Keratinocyte (primary cell): ENCODE measurements at regions not wholly inside any gene's neighbourhood (a gene's known extent, or its start where the extent isn't known, plus 50 kb on each side); places are given as distances from the start of the nearest gene placed in this dataset.
A peak's percentile ranks its signal among the peaks of the same experiment; 100 is the strongest.

ENCODE experiments used
- DNase-seq: peaks from one replicate; pipeline ENCODE4 v3.0.0-alpha.2; 2011; ENCODE audit warnings: low read depth, missing footprints, low spot score
- FAIRE-seq: peaks from 2 replicates; lab custom pipeline; 2011; peaks lifted over from hg19 to GRCh38; lab: Jason Lieb, UNC
- H2AFZ ChIP-seq: 2 replicates; pipeline ENCODE4 v1.6.0; 2012; ENCODE audit warnings: low read length, control low read depth, inconsistent platforms; ENCODE audit not compliant: control insufficient read depth
- H3K27ac ChIP-seq: 2 replicates; pipeline ENCODE4 v1.5.1; 2011; ENCODE audit warnings: low read length; ENCODE audit not compliant: control insufficient read depth, insufficient read depth
- H3K27me3 ChIP-seq: 3 replicates; pipeline ENCODE4 v1.6.0; 2011; ENCODE audit warnings: low read length; ENCODE audit not compliant: control insufficient read depth, insufficient read depth; ENCODE audit errors: extremely low read depth
- H3K36me3 ChIP-seq, 2 experiments: 2 replicates in 1 of 2; 3 replicates in 1 of 2; pipeline ENCODE4 v1.5.1; 2011; ENCODE audit warnings: low read length in 2 of 2, mild to moderate bottlenecking in 1 of 2; ENCODE audit not compliant: control insufficient read depth in 2 of 2, insufficient read depth in 2 of 2; ENCODE audit errors: extremely low read depth in 1 of 2
- H3K4me1 ChIP-seq: 3 replicates; pipeline ENCODE4 v1.5.1; 2011; ENCODE audit warnings: low read length; ENCODE audit not compliant: control insufficient read depth, insufficient read depth; ENCODE audit errors: extremely low read depth
- H3K4me2 ChIP-seq: 3 replicates; pipeline ENCODE4 v1.6.0; 2011; ENCODE audit warnings: low read depth, low read length; ENCODE audit not compliant: control insufficient read depth, insufficient read depth; ENCODE audit errors: extremely low read depth
- H3K4me3 ChIP-seq, 3 experiments: fragments of 200-600 bp in 1 of 3; sonication (generic) in 1 of 3; 2 replicates in 2 of 3; 3 replicates in 1 of 3; pipeline ENCODE4 v1.5.1; 2011 to 2016; ENCODE audit warnings: low read length in 3 of 3, mild to moderate bottlenecking in 3 of 3, control low read depth in 2 of 3, inconsistent platforms in 1 of 3, low read depth in 1 of 3, mixed read lengths in 1 of 3, mixed run types in 1 of 3, moderate library complexity in 1 of 3; ENCODE audit not compliant: control insufficient read depth in 2 of 3, insufficient read depth in 2 of 3; ENCODE audit errors: extremely low read depth in 1 of 3
- H3K79me2 ChIP-seq: 2 replicates; pipeline ENCODE4 v1.6.0; 2012; ENCODE audit warnings: low read length; ENCODE audit not compliant: control insufficient read depth, insufficient read depth
- H3K9ac ChIP-seq: 3 replicates; pipeline ENCODE4 v1.6.0; 2011; ENCODE audit warnings: low read length; ENCODE audit not compliant: control insufficient read depth, insufficient read depth; ENCODE audit errors: extremely low read depth
- H3K9me1 ChIP-seq: 3 replicates; pipeline ENCODE4 v1.6.0; 2011; ENCODE audit warnings: low read length; ENCODE audit not compliant: control insufficient read depth, insufficient read depth; ENCODE audit errors: extremely low read depth
- H3K9me3 ChIP-seq: 2 replicates; pipeline ENCODE4 v1.5.1; 2012; ENCODE audit warnings: low read depth, low read length; ENCODE audit not compliant: control insufficient read depth
- H4K20me1 ChIP-seq: 3 replicates; pipeline ENCODE4 v1.6.0; 2011; ENCODE audit warnings: low read length; ENCODE audit not compliant: control insufficient read depth, insufficient read depth; ENCODE audit errors: extremely low read depth
- EZH2 ChIP-seq: IDR thresholded peaks from one replicate; pipeline ENCODE4 v1.6.1; 2012; ENCODE audit warnings: inconsistent platforms, mild to moderate bottlenecking, low read length, moderate library complexity
- dilution Hi-C: fragments of 300-500 bp; cut with MboI; formaldehyde crosslinking; loops from one replicate; pipeline ENCODE4 v1.7.0; 2020; ENCODE audit warnings: low sequenced_read_pairs; ENCODE audit not compliant: extremely low pct_ligation_motif_present
- TF ChIP-seq, protein P1 (sequence below), 3 experiments: IDR thresholded peaks in 1 of 3; conservative IDR thresholded peaks in 1 of 3; optimal IDR thresholded peaks in 1 of 3; 2 replicates in 2 of 3; 3 replicates in 1 of 3; pipeline versions ENCODE3 to v1.5.1; 2011; ENCODE audit warnings: low read length in 3 of 3, mild to moderate bottlenecking in 3 of 3, moderate library complexity in 2 of 3, control low read depth in 1 of 3, inconsistent platforms in 1 of 3; ENCODE audit not compliant: insufficient read depth in 2 of 3; ENCODE audit errors: extremely low read depth in 1 of 3

DNA sequence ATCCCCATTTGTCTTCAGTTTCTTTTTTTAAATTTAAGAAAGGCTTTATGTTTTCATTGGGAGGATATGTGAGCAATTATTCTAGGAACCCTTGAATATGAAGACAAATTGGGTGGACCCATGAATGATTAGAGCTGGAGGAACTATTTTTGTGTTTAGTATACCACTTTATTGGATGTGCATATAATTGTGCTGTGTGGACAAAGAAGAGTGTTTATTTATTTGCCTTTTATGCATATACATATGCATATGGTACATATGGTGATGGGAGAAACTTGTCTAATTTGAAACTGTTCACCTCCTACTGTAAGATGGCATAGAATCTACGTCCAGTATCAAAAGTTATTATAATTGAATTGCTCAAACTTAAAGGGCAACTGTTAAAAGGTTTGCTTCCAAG, 94.8 kb upstream of the CENPW start:
- no peaks in the 10 kb centered on the region for H3K4me1 ChIP-seq
- no peaks in the 10 kb centered on the region for H4K20me1 ChIP-seq
- FAIRE-seq = no peak
- DNase-seq = no peak
- no peak overlapping the region for H3K4me3 ChIP-seq
- dilution Hi-C loops = no loop called here
- no peak overlapping the region for H3K9ac ChIP-seq
- no peak overlapping the region for H2AFZ ChIP-seq
- H3K9me3 ChIP-seq = no peaks in the 10 kb centered on the region
- H3K79me2 ChIP-seq = no peaks in the 10 kb centered on the region
- H3K9me1 ChIP-seq = no peaks in the 10 kb centered on the region
- H3K27me3 ChIP-seq = no peaks in the 10 kb centered on the region
- H3K27ac ChIP-seq = no peak overlapping the region
- no peaks in the 10 kb centered on the region for H3K36me3 ChIP-seq
- H3K4me2 ChIP-seq = no peak overlapping the region
- TF ChIP-seq, protein P1, sequence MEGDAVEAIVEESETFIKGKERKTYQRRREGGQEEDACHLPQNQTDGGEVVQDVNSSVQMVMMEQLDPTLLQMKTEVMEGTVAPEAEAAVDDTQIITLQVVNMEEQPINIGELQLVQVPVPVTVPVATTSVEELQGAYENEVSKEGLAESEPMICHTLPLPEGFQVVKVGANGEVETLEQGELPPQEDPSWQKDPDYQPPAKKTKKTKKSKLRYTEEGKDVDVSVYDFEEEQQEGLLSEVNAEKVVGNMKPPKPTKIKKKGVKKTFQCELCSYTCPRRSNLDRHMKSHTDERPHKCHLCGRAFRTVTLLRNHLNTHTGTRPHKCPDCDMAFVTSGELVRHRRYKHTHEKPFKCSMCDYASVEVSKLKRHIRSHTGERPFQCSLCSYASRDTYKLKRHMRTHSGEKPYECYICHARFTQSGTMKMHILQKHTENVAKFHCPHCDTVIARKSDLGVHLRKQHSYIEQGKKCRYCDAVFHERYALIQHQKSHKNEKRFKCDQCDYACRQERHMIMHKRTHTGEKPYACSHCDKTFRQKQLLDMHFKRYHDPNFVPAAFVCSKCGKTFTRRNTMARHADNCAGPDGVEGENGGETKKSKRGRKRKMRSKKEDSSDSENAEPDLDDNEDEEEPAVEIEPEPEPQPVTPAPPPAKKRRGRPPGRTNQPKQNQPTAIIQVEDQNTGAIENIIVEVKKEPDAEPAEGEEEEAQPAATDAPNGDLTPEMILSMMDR (optimal IDR thresholded peaks at IDR 0.05 in 1 of 3, IDR thresholded peaks at IDR 0.05 in 1 of 3, conservative IDR thresholded peaks at IDR 0.05 in 1 of 3; ENCODE audit: extremely low read depth in 1 of 3, insufficient read depth in 2 of 3, low read length in 3 of 3) = no peak
- TF ChIP-seq EZH2 = no peak

DNA sequence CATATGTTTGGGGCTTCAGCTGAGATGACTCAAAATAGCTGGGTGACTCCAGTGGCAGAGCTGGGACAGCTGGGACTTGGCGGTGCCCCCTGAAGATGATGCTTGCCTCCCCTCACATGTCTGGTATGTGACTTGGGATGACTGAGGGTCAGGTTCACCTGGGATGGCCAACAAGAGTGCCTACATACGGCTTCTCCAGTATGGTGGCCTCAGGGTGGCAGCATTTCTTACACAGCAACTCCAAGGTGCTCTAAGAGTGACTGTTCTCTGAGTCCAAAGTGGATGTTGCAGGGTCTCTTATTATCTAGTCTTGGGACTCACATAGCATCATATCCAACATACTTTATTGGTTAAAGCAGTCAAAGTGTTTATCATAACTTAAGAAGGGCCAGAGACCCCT, 87.8 kb upstream of the CENPW start:
- Histone ChIP-seq H3K36me3 (no peaks in the 10 kb centered on the region), H4K20me1 (no peaks in the 10 kb centered on the region), H3K9me3 (no peaks in the 10 kb centered on the region), H3K4me3 (no peak overlapping the region), H3K4me2 (no peak overlapping the region), H3K4me1 (no peaks in the 10 kb centered on the region), H2AFZ (no peak overlapping the region), H3K9ac (no peak overlapping the region), H3K27me3 (no peaks in the 10 kb centered on the region), H3K9me1 (no peaks in the 10 kb centered on the region), H3K79me2 (no peaks in the 10 kb centered on the region), H3K27ac (no peak overlapping the region)
- no peak for DNase-seq
- FAIRE-seq = no peak
- TF ChIP-seq, protein P1 (optimal IDR thresholded peaks at IDR 0.05 in 1 of 3, IDR thresholded peaks at IDR 0.05 in 1 of 3, conservative IDR thresholded peaks at IDR 0.05 in 1 of 3; ENCODE audit: extremely low read depth in 1 of 3, insufficient read depth in 2 of 3, low read length in 3 of 3) = peak in 1 of 3 experiments; percentile 16
- TF ChIP-seq EZH2 = no peak
- dilution Hi-C loops = no loop called here
